CD14-positive monocyte (primary cell): ENCODE measurements at regions not wholly inside any gene's neighbourhood (a gene's known extent, or its start where the extent isn't known, plus 50 kb on each side); places are given as distances from the start of the nearest gene placed in this dataset.

ENCODE experiments used
- DNase-seq, 3 donors: peaks; one replicate each; pipeline ENCODE4 v3.0.0-alpha.2; 2011 to 2022
- H2AFZ ChIP-seq: 2 replicates; pipeline ENCODE4 v1.6.0; 2012; ENCODE audit warnings: mild to moderate bottlenecking, low read depth, low read length, inconsistent platforms; ENCODE audit not compliant: insufficient read depth, poor library complexity, severe bottlenecking
- H3K27ac ChIP-seq, 2 donors: 1 replicate in 1 of 2; 2 replicates in 1 of 2; pipeline ENCODE4 v1.5.1; 2012 to 2013; ENCODE audit warnings: low read length in 2 of 2, control low read depth in 1 of 2, inconsistent platforms in 1 of 2, low read depth in 1 of 2, mild to moderate bottlenecking in 1 of 2
- H3K27me3 ChIP-seq, 2 donors: one replicate each; pipeline versions ENCODE4 v1.6.0 to v1.6.1; 2011 to 2013; ENCODE audit warnings: low read length in 2 of 2; ENCODE audit not compliant: control insufficient read depth in 2 of 2, insufficient read depth in 2 of 2
- H3K36me3 ChIP-seq, 2 donors: replicated peaks in 1 of 2; 1 replicate in 1 of 2; 2 replicates in 1 of 2; pipeline versions ENCODE4 v1.5.1 to v1.6.1; 2012 to 2013; ENCODE audit warnings: low read length in 2 of 2, control low read depth in 1 of 2, inconsistent platforms in 1 of 2, mild to moderate bottlenecking in 1 of 2; ENCODE audit not compliant: insufficient read depth in 2 of 2, control insufficient read depth in 1 of 2
- H3K4me1 ChIP-seq, 2 donors: 1 replicate in 1 of 2; 2 replicates in 1 of 2; pipeline versions ENCODE4 v1.5.1 to v1.6.1; 2012 to 2013; ENCODE audit warnings: low read length in 2 of 2, control low read depth in 1 of 2, inconsistent platforms in 1 of 2, mild to moderate bottlenecking in 1 of 2, moderate library complexity in 1 of 2; ENCODE audit not compliant: insufficient read depth in 2 of 2, control insufficient read depth in 1 of 2
- H3K4me2 ChIP-seq: replicated peaks from 2 replicates; pipeline ENCODE3; 2012; ENCODE audit warnings: low read length, moderate library complexity, mild to moderate bottlenecking; ENCODE audit not compliant: poor library complexity, severe bottlenecking; ENCODE audit errors: extremely low read depth
- H3K4me3 ChIP-seq, 3 experiments: fragments of 200-600 bp in 1 of 3; sonication (generic) in 1 of 3; replicated peaks in 1 of 3; 1 replicate in 2 of 3; 2 replicates in 1 of 3; pipeline ENCODE4 v1.5.1; 2011 to 2013; ENCODE audit warnings: low read length in 3 of 3, mild to moderate bottlenecking in 3 of 3, control low read depth in 2 of 3, low read depth in 2 of 3, inconsistent platforms in 1 of 3, moderate library complexity in 1 of 3
- H3K79me2 ChIP-seq: 2 replicates; pipeline ENCODE4 v1.6.0; 2012; ENCODE audit warnings: mild to moderate bottlenecking, control low read depth, inconsistent platforms, low read length, moderate library complexity; ENCODE audit not compliant: insufficient read depth
- H3K9ac ChIP-seq: 2 replicates; pipeline ENCODE4 v1.6.0; 2017; ENCODE audit warnings: low read length, mild to moderate bottlenecking; ENCODE audit not compliant: insufficient read depth, poor library complexity, severe bottlenecking
- H3K9me3 ChIP-seq, 2 donors: replicated peaks in 1 of 2; 1 replicate in 1 of 2; 2 replicates in 1 of 2; pipeline versions ENCODE4 v1.5.1 to v1.6.1; 2012 to 2013; ENCODE audit warnings: low read length in 2 of 2, control low read depth in 1 of 2; ENCODE audit not compliant: control insufficient read depth in 1 of 2, insufficient read depth in 1 of 2
- H4K20me1 ChIP-seq: 2 replicates; pipeline ENCODE4 v1.6.0; 2012; ENCODE audit warnings: mild to moderate bottlenecking, low read length, control low read depth, moderate library complexity; ENCODE audit not compliant: insufficient read depth
- H3K27ac Mint-ChIP-seq, 7 donors: one replicate each; pipeline ENCODE4 v1.8.0; 2020; ENCODE audit warnings: mild to moderate bottlenecking in 7 of 7, mixed read lengths in 7 of 7, moderate library complexity in 6 of 7, inconsistent platforms in 2 of 7
- H3K27me3 Mint-ChIP-seq, 3 donors: one replicate each; pipeline ENCODE4 v1.8.0; 2021 to 2022; ENCODE audit warnings: low read depth in 3 of 3, mild to moderate bottlenecking in 3 of 3, mixed read lengths in 3 of 3, moderate library complexity in 3 of 3, inconsistent platforms in 1 of 3
- H3K36me3 Mint-ChIP-seq, 2 donors: one replicate each; pipeline ENCODE4 v1.8.0; 2020; ENCODE audit warnings: mixed read lengths in 2 of 2, inconsistent platforms in 1 of 2, mild to moderate bottlenecking in 1 of 2
- H3K4me1 Mint-ChIP-seq: one replicate; pipeline ENCODE4 v1.8.0; 2020; ENCODE audit warnings: mild to moderate bottlenecking, mixed read lengths
- H3K4me3 Mint-ChIP-seq, 2 donors: one replicate each; pipeline ENCODE4 v1.8.0; 2020; ENCODE audit warnings: mild to moderate bottlenecking in 2 of 2, mixed read lengths in 2 of 2, moderate library complexity in 1 of 2
- H3K9me3 Mint-ChIP-seq, 7 donors: one replicate each; pipeline ENCODE4 v1.8.0; 2020 to 2022; ENCODE audit warnings: mixed read lengths in 7 of 7, mild to moderate bottlenecking in 6 of 7, moderate library complexity in 6 of 7, inconsistent platforms in 2 of 7
- WGBS: methylation state at CpG from one replicate; pipeline ENCODE4 v1.1.5; 2013; ENCODE audit warnings: missing lambda C conversion rate; ENCODE audit not compliant: insufficient coverage; 5-methylcytosine and 5-hydroxymethylcytosine counted together
- intact Hi-C, 2 donors: fragments of 100-400 bp; cut with micrococcal nuclease; formaldehyde crosslinking; loops; one replicate each; pipeline versions ENCODE4 v1.15.0 to v1.15.1; 2023
- TF ChIP-seq, protein P1 (sequence below): fragments of 200-600 bp; IDR thresholded peaks from one replicate; pipeline ENCODE4 v1.8.0; 2022; ENCODE audit warnings: antibody characterized with exemption, mild to moderate bottlenecking

DNA sequence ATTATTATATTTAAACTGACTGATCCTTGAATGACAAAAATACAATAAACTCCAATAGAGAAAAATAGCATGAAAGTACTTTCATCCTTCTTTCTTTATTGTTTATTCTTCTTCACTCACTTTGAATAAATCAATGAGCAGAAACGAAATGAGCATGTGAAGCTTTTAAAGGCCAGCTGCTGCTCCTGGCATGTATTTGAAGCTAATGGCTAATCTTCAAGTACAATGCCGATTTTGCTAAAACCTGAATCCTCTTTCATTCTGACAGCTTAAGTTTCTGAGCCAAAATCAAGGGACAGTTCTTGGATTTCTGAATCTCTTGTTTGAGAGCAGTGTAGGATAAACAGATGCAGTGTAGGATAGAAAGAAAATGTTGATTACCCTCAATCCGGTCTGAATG lies 237.3 kb downstream of the CDH10 start:
- Histone ChIP-seq H4K20me1 (no peaks in the 10 kb centered on the region), H3K9me3 (no peaks in the 10 kb centered on the region), H3K4me2 (no peak overlapping the region), H3K36me3 (no peaks in the 10 kb centered on the region), H3K4me1 (no peaks in the 10 kb centered on the region), H3K4me3 (no peak overlapping the region), H3K27me3 (no peaks in the 10 kb centered on the region), H3K9ac (no peak overlapping the region), H3K27ac (no peak overlapping the region), H2AFZ (no peak overlapping the region), H3K79me2 (no peaks in the 10 kb centered on the region)
- Mint-ChIP-seq H3K36me3 (no peaks in the 10 kb centered on the region), H3K9me3 (peaks cover 0 to 6% (median 0%) of the 10 kb centered on the region in 7 donors), H3K27me3 (peaks cover 0 to 2% (median 0%) of the 10 kb centered on the region in 3 donors), H3K4me1 (no peaks in the 10 kb centered on the region), H3K27ac (no peak overlapping the region), H3K4me3 (no peak overlapping the region)
- intact Hi-C loops = no loop called here
- DNase-seq = no peak
- 90% methylated on average over 2 of the region's 3 CpGs for WGBS
- TF ChIP-seq, protein P1, sequence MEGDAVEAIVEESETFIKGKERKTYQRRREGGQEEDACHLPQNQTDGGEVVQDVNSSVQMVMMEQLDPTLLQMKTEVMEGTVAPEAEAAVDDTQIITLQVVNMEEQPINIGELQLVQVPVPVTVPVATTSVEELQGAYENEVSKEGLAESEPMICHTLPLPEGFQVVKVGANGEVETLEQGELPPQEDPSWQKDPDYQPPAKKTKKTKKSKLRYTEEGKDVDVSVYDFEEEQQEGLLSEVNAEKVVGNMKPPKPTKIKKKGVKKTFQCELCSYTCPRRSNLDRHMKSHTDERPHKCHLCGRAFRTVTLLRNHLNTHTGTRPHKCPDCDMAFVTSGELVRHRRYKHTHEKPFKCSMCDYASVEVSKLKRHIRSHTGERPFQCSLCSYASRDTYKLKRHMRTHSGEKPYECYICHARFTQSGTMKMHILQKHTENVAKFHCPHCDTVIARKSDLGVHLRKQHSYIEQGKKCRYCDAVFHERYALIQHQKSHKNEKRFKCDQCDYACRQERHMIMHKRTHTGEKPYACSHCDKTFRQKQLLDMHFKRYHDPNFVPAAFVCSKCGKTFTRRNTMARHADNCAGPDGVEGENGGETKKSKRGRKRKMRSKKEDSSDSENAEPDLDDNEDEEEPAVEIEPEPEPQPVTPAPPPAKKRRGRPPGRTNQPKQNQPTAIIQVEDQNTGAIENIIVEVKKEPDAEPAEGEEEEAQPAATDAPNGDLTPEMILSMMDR = no peak

DNA sequence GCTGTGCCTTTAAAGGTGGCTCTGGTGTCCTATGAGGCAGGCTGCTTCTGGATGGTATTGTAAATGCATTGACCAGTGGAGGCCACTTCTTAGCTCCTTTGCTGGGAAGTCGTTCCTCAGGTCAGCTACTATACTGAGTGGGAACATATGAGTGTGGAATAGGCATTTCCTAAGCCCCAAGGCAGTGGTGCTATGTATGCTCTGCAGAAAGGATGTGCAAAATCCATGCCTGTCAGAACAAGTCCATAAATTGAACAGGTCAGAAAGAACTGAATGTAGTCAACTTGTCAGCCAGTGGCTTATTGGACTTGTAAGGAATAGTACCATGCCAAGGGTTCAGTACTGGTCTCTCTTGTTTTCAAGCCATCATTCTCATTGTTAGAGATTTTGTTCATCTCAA lies 216.4 kb downstream of the CDH10 start:
- Histone ChIP-seq H3K36me3 (no peaks in the 10 kb centered on the region), H3K27ac (no peak overlapping the region), H3K79me2 (no peaks in the 10 kb centered on the region), H4K20me1 (no peaks in the 10 kb centered on the region), H3K4me2 (no peak overlapping the region), H3K4me3 (no peak overlapping the region), H3K9ac (no peak overlapping the region), H2AFZ (no peak overlapping the region), H3K9me3 (no peaks in the 10 kb centered on the region), H3K27me3 (no peaks in the 10 kb centered on the region), H3K4me1 (no peaks in the 10 kb centered on the region)
- H3K27me3 Mint-ChIP-seq = no peaks in the 10 kb centered on the region
- no CpG with 5 or more reads among the region's 1 CpG for WGBS
- no peak for DNase-seq
- H3K4me1 Mint-ChIP-seq = no peaks in the 10 kb centered on the region
- H3K4me3 Mint-ChIP-seq = no peak overlapping the region
- TF ChIP-seq, protein P1 = no peak
- intact Hi-C loops = no loop called here
- no peak overlapping the region for H3K27ac Mint-ChIP-seq
- no peaks in the 10 kb centered on the region for H3K36me3 Mint-ChIP-seq
- H3K9me3 Mint-ChIP-seq = peaks cover 0 to 11% (median 5%) of the 10 kb centered on the region in 7 donors
